ENCODE measurements at regions not wholly inside any gene's neighbourhood (a gene's known extent, or its start where the extent isn't known, plus 50 kb on each side); places are given as distances from the start of the nearest gene placed in this dataset.

DNA sequence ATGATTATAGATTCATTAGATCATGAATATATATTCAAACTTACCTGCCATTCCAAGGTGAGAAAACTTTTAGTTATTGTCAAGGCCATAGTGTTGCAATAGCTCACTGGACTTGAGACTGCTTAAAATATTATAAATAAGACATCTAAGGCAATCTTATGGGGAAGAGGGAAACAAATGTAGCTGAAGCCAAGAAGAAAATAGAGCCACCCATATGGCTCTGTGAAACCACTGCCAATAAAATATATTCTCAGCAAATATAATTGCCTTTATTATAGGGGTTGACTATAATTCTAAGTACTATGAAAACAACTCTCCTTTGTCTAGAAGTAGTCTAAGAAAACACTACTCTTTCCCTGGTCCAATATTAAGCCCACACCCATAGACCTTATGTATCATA is 938.5 kb downstream of the FSTL5 start:
- DNase-seq = no peak

DNA sequence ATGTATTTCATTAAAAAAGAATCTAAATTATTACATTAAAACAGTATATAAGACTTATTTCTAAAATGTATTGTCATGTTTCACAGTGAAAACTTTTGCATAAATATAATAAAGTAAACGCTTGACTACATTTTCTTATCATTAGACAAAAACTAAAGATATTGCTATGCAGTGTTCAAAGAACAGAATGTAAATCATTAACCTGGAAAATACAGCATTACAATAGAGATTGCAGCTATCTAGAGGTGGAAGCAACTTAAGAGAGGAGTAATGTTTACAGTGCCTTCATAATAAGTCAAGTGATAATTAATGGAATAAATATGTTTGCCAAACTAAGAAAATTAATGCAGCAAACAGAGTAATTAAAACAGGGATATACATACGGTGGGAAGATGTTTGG is 940.9 kb downstream of the FSTL5 start:
- DNase-seq = no peak

DNA sequence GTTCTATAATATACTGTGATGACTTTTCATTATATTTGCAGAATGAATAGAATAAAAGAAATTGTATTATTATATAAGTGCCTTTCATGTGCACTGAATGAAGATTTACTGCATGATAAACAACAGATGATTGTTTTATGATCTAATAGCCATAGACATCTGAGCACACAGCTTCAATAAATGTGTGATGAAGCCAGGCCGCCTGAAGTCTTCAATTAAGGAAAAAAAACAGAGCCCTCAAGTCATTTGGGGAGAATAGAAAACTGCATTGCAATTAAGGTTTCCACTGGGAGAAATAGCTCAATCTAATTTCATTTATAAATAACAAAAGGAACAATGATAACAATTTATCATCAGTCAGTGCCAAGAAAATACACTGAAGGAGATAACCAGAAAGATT is 955.2 kb downstream of the FSTL5 start:
- no peak for DNase-seq

DNA sequence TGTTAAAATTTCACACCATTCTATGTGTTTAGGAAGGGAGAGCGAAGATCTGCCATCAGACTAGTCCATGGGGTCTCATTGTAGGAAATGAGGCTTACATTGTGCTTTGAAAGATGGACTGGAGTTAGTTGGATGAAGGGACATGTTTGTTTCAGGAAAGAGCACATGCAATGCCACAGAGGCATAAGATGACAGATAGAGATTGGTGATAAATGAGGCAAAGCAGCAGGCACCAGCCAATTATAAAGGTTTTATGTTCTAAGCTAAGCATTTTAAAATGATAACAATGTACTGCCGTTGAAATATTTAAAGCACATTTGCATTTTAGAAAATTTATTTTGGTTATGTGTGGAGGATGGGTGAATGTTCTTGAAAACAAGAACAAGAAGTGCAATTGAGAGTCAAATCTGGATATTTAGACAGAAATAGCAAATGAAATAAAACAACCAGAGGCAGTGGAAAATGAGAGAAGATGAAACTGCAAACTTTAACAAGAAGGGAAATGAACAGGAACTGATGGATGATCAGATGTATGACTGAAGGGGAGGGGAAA is 957.2 kb downstream of the FSTL5 start:
- no peak for DNase-seq

DNA sequence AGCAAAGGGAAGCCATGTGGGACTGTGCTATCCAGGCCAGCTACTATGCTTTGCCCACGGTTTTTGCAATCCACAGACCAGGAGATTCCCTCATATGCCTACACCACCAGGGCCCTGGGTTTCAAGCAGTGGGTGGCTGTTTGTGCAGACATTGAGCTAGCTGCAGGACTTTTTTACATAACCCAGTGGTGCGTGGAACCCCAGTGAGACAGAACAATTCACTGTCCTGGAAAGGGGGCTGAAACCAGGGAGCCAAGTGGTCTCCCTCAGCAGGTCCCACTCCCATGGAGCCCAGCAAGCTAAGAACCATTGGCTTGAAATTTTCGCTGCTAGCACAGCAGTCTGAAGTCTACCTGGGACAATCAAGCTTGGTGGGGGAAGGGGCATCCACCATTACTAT is 959.9 kb downstream of the FSTL5 start:
- DNase-seq = peak in 1 of 51 donors; percentile 1

DNA sequence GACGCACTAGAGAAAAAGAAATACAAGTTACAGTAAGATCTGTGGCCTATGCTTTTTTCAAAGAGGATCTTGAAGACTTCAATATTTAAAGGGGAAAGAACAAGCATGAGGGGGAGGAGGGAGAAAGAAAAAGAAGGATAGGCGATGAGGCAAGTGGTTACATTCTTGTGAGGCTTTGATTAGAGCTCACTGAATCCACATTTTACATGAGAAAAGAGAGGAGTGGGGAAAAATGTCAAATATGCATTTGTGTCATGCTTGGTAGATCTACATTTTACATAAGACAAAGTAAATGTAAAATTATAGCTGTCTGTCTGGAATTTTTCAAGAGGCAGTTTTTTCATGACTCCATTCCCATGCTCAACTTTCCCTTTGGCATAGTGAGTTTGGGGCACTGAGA is 965.9 kb downstream of the FSTL5 start:
- DNase-seq = no peak

DNA sequence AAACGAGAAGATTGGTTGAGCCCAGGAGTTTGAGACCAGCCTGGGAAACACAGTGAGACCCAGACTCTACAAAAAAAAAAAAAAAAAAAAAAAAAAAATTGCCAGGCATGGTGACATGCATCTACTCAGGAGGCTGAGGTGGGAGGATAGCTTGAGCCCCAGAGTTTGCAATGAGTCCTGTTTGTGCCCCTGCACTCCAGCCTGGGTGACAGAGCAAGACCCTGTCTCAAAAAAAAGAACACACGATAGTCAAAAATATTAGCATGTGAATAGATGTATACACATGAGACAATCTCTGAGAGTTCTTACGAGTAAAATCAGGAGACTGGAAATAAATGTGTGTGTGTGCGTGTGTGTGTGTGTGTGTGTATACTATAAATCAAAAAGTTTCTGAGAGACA is 966.3 kb downstream of the FSTL5 start:
- no peak for DNase-seq

DNA sequence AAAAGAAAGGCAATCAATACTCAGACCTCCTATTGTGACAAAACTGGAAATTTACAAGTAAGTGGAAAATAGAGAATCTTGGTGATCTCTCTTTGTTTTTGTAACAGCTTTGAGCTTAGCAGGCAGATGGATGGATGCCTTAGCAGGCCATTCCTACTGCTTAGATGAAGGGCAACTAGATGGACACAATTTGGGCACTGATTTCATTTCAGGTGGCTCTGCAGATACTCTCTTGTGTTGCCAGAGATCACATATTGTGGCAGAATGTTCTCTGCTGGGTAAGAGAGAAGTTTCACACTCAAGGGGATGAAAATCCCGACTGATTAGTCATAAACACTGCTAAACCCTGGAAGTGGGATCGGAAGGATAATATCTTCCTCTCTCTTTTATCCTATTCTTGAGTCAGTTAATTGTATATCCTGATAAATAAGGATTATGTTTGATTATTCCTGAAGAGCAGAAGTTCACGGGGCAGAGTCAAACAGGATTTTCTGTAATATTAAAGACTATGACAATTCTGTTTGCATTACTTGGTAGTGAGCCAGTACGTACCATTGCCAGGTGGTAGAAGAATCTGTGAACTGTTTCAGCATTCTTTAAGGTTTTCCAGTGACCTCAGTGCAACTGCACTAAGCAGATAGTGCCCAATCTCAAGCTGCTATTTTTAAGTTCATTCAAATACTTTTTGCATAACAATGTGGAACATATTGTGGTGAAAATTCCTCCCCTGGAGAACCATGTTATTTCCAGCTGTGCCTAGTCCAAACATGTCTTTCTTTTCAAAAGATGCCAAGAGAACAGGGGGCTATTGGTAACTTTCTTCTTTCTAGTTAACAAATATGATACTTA is 974.3 kb downstream of the FSTL5 start:
- no peak for DNase-seq

DNA sequence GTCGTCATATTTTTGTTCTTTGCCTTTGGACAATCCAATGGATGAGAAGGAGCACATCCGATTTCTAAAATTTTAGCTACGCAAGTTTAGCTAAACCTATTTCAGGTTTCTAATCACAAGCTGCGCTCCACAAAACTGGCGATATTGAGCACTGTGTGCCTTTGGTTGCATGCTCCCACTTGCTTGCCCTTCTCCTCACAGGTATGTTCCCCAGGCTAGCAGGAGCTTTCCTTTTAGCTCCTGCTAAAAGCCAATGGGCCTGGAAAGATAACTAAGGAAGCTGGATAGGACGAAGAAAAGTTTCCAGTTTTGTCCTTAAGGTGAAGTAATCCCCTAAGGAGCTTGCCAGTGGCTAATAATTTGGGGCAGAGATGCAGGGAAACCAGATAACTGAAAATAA is 975.2 kb downstream of the FSTL5 start:
- no peak for DNase-seq

DNA sequence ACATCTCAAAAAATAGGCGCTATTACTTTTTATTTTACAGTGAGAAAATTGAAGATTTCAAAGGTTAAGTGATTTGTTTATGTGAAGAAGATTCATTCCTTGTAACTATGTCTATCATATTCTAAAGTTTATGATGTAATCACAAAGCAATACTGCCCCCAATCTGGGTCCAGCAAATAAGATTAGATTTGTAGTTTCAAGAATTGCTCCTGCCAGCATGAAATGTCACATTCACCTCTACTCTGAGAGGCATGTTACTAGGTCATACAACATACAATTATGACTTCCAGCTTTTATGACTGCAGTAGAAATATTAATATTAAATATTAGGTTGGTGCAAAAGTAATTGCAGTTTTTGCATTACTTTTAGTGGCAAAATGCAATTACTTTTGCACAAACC is 976.2 kb downstream of the FSTL5 start:
- no peak for DNase-seq

DNA sequence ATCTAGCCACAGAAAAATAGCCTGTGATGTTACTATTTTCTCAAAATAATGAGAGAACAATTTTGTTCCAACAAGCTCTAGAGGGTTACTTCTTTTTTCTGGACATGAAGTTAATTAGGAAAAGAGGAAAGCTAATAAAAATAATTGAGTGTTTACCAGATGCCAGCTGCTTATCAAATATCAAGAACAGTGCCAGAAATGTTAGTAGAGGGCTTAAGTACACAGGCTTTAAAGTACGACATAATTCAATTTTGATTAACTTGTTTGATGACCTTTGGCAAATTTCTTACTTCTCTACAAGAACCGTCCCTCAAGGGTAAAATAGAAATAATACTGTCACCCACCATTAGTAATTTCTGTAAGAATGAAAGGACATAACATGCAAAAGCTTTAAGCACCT is 977.0 kb downstream of the FSTL5 start:
- DNase-seq = no peak

DNA sequence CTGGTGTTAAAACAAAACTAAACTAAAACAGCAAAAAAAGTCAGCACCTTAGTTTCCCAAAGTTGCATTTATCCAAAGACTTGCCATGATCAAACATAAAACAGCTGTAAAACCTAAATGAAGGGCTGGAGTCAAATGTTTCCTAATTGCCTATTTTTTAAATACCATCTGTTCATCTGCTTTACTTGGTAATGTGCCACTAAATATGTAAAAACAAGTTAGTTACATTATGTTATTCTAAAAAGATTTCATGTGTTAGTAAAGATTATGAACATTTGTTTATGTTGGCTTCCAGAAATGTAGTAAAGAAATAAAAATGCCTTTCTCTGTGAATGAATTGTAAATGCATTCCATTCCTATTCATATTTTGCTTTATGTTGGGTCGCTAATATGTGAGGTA is 977.8 kb downstream of the FSTL5 start:
- no peak for DNase-seq

DNA sequence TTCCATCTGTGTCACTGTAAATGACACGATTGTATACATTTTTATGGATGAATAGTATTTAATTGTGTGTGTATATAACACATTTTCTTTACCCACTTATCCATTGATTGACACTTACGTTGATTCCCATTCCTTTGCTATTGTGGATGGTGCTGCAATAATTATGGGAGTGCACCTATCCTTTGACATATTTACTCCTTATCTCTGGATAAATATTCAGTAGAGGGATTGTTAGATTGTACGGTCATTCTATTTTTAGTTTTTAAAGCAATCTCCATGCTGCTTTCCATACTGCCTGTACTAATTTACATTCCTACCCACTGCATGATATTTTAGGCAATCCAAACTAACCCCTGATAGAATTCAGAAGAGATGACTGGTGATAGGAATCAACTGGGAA is 980.1 kb downstream of the FSTL5 start:
- DNase-seq = no peak

DNA sequence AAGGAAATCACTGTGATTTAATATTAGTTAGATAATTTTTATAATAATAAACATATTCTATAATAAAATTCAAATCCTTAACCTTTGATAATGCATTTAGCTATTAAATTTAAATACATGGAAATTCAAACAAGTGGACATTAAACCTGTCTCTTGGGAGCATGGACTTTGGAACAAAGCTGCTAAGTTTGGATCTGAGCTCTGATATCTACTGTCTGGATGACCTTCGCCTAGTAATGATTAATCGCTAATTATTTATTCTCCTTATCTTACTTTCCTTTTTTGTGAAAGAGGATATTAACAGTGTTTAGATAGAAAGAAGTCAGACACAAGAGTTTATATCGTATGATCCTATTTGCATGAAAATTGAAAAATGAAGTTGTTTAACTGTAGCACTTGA is 980.9 kb downstream of the FSTL5 start:
- no peak for DNase-seq

DNA sequence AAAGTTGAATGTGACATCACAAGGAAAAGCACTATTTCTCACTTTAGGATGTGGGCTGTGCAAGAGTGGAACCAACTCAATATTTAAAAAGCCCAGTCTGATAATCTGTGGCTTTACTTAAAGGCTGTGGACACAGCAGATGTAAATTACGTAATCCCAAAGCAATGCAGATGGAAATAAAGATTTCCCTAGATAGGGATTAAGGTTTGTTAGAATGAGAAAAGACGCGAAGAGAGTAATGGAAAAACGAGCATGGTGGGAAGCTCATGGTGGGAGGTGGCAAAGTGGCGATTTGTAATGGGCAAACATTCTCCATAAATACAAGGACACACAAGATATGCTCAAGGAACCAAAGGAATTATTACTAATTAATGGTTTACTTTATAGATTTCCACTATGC is 985.5 kb downstream of the FSTL5 start:
- DNase-seq = no peak

DNA sequence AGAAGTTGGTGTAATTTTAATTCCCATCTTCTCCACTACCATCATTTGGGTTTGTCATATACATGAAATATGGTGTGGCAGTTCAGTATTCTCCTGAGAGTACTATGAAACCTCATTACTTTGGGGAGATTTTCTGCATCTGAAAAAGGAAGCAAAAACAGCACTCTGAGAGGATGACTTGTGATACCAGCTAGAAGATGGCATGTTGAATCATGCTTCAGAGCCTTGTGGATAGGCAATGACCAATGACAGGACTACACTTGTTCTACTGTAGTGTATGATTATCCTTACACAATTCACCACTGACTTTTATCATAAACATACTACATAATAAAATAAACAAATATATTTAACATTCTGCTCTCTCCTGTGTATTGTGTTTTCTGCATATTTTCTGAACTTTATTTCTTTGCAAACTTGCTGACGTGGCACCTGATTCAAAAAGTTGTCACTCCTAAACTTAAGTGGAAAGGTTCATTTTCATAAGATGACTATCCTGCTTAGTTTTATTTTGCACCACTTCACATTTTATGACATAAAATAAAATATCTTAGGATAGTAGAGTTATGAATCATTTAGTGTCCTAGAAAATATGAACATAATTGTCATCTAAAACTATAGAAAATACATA is 991.3 kb downstream of the FSTL5 start:
- DNase-seq = no peak

DNA sequence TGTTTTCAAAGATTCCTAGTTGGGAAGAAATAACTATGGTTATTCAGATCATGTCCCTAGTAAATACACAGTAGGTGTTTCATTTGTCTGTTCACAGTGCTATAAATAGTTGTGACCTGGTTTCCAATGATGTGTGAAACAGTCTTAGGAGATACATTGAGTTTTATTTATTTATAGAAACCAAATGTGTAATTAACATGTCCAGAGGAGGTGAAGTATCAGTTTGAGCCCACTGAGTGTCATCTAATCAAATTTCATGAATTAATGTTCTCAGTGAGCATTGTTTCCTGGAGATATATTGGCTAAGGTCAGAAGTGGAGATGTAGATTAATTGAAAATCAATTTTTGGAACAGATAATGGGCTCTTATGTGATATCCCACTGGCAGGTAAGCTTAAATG is 996.3 kb downstream of the FSTL5 start:
- DNase-seq = no peak

DNA sequence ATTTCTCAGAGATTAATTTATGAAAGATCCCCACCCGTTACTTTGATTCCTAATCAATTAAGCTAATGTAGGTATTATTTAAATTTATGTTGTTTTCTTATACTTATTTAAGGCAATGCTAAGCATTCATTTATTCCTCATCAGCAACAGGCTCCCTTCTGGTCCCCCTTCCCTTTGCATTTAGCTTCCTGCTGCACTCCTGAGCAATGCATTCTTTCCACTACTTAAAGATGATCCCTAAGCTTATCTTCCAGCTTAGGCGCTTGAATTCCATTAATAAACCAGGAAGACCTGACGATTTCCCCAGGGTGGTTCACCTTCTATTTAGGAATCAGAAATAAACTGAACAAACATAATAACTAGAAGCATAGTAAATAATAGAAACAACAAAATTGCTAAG is 1003.1 kb downstream of the FSTL5 start:
- DNase-seq = no peak

DNA sequence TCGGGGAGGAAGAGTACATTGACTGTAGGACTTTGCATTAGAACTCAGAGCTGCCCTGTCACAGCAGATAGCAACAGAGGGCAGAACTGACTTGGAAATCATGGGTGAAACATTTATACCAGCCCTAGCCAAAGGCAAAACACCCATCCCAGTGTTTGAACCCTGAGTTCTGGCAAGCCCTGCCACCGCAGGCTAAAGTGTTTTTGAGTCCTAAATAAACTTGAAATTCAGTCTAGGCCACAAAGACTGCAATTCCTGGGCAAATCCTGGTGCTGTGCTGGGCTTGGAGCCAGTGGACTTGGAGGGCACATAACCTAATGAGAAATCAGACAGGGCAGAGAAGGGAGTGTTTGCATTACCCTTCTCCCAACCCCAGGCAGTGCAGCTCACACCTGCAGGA is 1015.7 kb downstream of the FSTL5 start:
- DNase-seq = no peak

DNA sequence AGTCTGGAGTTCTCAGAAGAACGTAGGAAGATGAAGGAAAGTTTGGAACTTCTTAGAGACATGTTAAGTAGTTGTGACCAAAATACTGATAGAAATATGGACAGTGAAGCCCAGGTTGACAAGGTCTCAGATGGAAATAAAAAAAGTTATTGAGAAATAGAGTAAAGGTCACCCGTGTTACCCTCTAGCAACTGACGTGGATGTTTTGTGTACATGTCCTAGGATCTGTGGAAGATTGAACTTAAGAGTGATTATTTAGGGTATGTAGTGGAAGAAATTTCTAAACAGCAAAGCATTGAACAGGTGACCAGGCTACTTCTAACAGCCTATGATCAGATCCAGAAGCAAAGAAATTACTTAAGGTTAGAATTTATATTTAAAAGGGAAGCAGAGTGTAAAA is 1020.4 kb downstream of the FSTL5 start:
- DNase-seq = no peak

DNA sequence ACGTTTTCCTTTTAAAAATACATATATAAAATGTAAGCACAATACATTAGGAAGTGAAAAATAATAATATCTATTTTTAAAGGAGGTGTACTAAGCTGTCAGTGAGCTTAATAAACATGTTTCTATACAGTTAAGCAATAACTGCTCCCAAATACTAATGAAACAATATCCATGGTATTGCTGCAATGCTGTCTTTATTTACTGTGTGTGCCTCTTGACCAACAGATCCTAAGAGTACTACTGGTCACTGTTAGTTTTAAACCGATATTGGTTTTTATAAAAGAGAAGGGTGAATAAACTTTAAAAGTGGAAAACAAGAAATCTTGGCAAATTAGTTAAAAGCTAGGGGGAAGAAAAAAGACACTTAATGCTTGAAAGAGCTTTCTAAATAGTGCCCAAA is 1029.0 kb downstream of the FSTL5 start:
- DNase-seq = no peak

DNA sequence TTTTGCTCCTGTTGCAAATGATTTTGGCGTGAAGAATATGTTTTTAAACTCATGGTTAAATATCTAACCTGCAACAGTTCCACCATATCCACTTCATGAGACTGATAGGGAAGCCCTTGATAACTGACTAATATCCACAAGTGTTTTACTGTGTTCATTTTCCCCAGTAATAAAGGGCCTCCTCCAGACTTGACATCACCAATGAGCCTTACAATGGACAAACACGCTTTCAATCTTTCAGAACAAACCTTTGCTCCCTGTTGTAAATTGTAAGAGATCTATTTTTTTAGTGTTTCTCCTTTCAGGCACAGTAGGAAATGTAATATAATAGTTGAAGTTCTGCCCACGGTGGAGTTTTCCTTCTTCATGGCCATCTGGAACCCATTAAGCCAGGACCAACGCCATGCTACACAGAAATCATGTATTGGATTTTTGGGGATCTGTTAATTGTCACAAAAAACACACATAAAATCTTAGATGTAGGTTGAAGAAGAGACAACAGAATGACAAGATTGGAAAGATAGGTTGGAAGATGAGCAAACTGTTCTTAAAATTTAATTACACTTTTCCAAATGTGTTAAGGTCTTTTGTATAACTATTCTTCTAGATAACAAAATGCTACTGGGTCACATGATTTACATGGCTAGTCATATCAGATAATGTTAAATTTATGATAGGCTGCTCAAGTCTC is 1030.1 kb downstream of the FSTL5 start:
- no peak for DNase-seq

All from hypothalamus (tissue), 51 donors.